Cardiac fibroblast (primary cell): ENCODE measurements at regions not wholly inside any gene's neighbourhood (a gene's known extent, or its start where the extent isn't known, plus 50 kb on each side); places are given as distances from the start of the nearest gene placed in this dataset.
"Not testable (repeated sequence)": the region's sequence is repeated elsewhere in the genome, so short reads cannot be mapped to it uniquely, and the experiment has no call there.

Experiments
- DNase-seq, 2 donors: peaks; one replicate each; pipeline versions ENCODE4 v3.0.0 to v3.0.0-alpha.2; 2010; ENCODE audit warnings: low read depth in 2 of 2
- H3K4me3 ChIP-seq, 2 donors: replicated peaks in 1 of 2; 1 replicate in 1 of 2; 2 replicates in 1 of 2; pipeline ENCODE4 v1.5.1; 2011; ENCODE audit warnings: low read depth in 2 of 2, low read length in 2 of 2, mild to moderate bottlenecking in 2 of 2, moderate library complexity in 1 of 2
- TF ChIP-seq, protein P1 (sequence below): IDR thresholded peaks from one replicate; pipeline ENCODE4 v1.5.1; 2011; ENCODE audit warnings: low read depth, mild to moderate bottlenecking, low read length, inconsistent platforms

DNA sequence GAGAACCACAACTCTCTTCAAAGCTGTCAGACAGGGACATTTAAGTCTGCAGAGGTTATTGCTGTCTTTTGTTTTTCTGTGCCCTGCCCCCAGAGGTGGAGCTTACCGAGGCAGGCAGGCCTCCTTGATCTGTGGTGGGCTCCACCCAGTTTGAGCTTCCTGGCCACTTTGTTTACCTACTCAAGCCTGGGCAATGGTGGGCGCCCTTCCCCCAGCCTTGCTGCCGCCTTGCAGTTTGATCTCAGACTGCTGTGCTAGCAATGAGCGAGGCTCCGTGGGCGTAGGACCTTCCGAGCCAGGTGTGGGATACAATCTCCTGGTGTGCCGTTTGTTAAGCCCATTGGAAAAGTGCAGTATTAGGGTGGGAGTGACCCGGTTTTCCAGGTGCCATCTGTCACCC is 822.1 kb downstream of the KCNMA1 start:
- not testable (repeated sequence) for H3K4me3 ChIP-seq, DNase-seq

DNA sequence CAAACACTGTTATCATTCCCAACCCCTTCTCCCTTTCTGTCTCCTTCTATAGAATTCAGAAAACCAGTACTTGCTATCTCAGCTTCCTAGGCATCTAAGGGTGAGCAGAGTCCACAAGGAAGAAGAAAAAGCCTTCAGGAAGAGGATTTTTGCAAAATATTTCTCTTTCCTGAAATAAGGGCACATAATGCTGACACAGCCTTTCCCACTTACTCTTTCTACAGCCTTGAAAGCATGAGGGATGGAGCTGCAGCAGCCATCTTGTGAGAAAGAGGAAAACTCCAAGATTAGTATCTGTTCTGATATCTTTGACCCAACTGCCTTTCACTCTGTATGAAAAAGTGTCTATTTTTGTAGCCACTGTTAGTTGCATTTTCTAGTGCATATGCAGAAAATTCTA is 826.2 kb downstream of the KCNMA1 start:
- no peak for DNase-seq
- TF ChIP-seq, protein P1, sequence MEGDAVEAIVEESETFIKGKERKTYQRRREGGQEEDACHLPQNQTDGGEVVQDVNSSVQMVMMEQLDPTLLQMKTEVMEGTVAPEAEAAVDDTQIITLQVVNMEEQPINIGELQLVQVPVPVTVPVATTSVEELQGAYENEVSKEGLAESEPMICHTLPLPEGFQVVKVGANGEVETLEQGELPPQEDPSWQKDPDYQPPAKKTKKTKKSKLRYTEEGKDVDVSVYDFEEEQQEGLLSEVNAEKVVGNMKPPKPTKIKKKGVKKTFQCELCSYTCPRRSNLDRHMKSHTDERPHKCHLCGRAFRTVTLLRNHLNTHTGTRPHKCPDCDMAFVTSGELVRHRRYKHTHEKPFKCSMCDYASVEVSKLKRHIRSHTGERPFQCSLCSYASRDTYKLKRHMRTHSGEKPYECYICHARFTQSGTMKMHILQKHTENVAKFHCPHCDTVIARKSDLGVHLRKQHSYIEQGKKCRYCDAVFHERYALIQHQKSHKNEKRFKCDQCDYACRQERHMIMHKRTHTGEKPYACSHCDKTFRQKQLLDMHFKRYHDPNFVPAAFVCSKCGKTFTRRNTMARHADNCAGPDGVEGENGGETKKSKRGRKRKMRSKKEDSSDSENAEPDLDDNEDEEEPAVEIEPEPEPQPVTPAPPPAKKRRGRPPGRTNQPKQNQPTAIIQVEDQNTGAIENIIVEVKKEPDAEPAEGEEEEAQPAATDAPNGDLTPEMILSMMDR = no peak
- H3K4me3 ChIP-seq = no peak overlapping the region

GRCh38 chr10:76788452-76788811 is 849.2 kb downstream of the KCNMA1 start:
- no peak for DNase-seq
- TF ChIP-seq, protein P1 = no peak
- H3K4me3 ChIP-seq = no peak overlapping the region

DNA sequence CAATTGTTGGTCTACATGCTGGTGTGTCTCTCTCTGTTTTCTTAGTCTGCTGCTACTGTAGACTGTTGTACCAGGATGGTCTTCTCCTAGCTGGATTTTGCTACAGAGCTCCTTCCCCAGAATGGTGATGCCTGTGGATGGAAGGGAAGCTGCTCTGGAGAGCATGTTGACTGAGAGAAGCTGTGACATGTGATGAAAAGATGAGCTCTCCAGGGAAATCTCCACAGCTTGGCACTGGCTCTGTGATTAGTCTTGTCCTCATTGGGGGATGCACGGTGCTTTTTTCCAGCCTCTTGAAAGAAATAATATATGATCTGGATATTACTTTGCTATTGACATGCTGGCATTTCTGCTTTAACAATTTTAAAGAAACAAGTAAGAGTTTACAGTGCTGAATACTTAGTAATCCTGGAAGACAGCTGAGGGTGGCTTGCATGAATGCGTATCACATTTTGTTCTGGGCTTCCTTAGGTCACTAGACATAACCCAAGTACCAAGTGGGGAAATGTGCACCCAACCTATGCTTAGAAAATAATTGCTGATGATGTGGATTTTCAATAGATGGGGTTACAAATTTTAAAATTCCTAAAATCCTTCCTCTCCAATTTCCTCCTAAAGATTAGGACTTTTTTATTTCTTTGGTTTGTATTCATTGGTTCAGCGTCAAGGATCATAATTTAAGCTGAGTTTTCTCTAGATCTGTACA is 849.7 kb downstream of the KCNMA1 start:
- DNase-seq = no peak
- H3K4me3 ChIP-seq = no peak overlapping the region
- TF ChIP-seq, protein P1 = no peak

DNA sequence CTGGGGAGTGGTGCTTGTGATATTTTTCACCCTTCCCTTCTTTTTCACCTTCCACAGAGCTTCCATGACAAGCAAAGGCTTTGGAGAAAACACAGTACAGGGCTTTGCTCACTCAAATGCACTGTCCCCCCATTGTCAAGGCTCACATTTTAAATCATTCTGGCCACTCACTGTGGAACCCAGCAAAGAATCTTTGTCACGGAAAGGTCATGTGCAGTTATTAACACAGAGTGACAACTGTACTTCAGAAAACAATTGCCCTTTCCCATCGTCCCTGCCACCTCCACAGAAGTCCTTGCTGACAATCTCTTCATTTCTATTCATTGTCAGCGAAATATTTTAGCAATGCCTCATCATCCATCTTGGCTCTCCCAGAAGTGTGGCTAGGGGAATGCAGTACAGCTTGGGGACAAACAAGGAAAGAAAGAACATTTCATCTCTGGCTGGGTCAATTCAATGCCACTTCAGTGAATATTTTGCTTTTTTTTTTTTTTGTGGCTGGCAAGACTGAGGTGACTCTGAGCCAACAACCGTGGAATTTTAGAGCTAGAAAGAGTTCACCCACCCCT is 851.0 kb downstream of the KCNMA1 start:
- no peak for DNase-seq
- no peak overlapping the region for H3K4me3 ChIP-seq
- TF ChIP-seq, protein P1 = no peak

- DNase-seq = no peak
- TF ChIP-seq, protein P1 = no peak
- H3K4me3 ChIP-seq = no peak overlapping the region
These were observed 853.5 kb downstream of the KCNMA1 start for GRCh38 chr10:76784076-76784475.

- H3K4me3 ChIP-seq = no peak overlapping the region
- TF ChIP-seq, protein P1 = no peak
- no peak for DNase-seq
These were observed 857.8 kb downstream of the KCNMA1 start for GRCh38 chr10:76779796-76780301.
